ENCODE measurements at regions not wholly inside any gene's neighbourhood (a gene's known extent, or its start where the extent isn't known, plus 50 kb on each side); places are given as distances from the start of the nearest gene placed in this dataset.
A peak's percentile ranks its signal among the peaks of the same experiment; 100 is the strongest.
"Not testable (repeated sequence)": the region's sequence is repeated elsewhere in the genome, so short reads cannot be mapped to it uniquely, and the experiment has no call there.

- H3K9me3 ChIP-seq (ENCODE audit: control insufficient read depth, low read length) = no peaks in the 10 kb centered on the region
- no peak overlapping the region for H3K9ac ChIP-seq (ENCODE audit: low read length)
- no peak overlapping the region for H3K4me3 ChIP-seq (ENCODE audit: low read length)
- no peaks in the 10 kb centered on the region for H3K36me3 ChIP-seq (ENCODE audit: control insufficient read depth, insufficient read depth, low read length, severe bottlenecking)
- H3K4me1 ChIP-seq (ENCODE audit: control insufficient read depth, insufficient read depth, low read length) = no peaks in the 10 kb centered on the region
- DNase-seq (ENCODE audit: low read depth) = no peak
- no peaks in the 10 kb centered on the region for H3K27me3 ChIP-seq (replicated peaks; ENCODE audit: control insufficient read depth, insufficient read depth, low read length)
These were observed 326.9 kb downstream of the KIF20B start for GRCh38 chr10:90028312-90028711.

- no peaks in the 10 kb centered on the region for H3K36me3 ChIP-seq (ENCODE audit: control insufficient read depth, insufficient read depth, low read length, severe bottlenecking)
- H3K4me1 ChIP-seq (ENCODE audit: control insufficient read depth, insufficient read depth, low read length) = no peaks in the 10 kb centered on the region
- H3K9me3 ChIP-seq (ENCODE audit: control insufficient read depth, low read length) = no peaks in the 10 kb centered on the region
- H3K27me3 ChIP-seq (replicated peaks; ENCODE audit: control insufficient read depth, insufficient read depth, low read length) = no peaks in the 10 kb centered on the region
- DNase-seq (ENCODE audit: low read depth) = peak; percentile 56
- H3K9ac ChIP-seq (ENCODE audit: low read length) = no peak overlapping the region
- no peak overlapping the region for H3K4me3 ChIP-seq (ENCODE audit: low read length)
These were observed 330.4 kb downstream of the KIF20B start for GRCh38 chr10:90031776-90032175.

GRCh38 chr10:90032519-90032918, 331.1 kb downstream of the KIF20B start:
- DNase-seq (ENCODE audit: low read depth) = peak; percentile 36
- no peak overlapping the region for H3K9ac ChIP-seq (ENCODE audit: low read length)

GRCh38 chr10:90034862-90035261, 333.5 kb downstream of the KIF20B start:
- not testable (repeated sequence) for H3K27me3 ChIP-seq (replicated peaks; ENCODE audit: control insufficient read depth, insufficient read depth, low read length); H3K4me3 ChIP-seq (ENCODE audit: low read length); H3K9me3 ChIP-seq (ENCODE audit: control insufficient read depth, low read length); DNase-seq (ENCODE audit: low read depth); H3K9ac ChIP-seq (ENCODE audit: low read length); H3K36me3 ChIP-seq (ENCODE audit: control insufficient read depth, insufficient read depth, low read length, severe bottlenecking); H3K4me1 ChIP-seq (ENCODE audit: control insufficient read depth, insufficient read depth, low read length)

More at GRCh38 chr10:90032519-90032918, 331.1 kb downstream of the KIF20B start:
- Histone ChIP-seq H3K36me3 (ENCODE audit: control insufficient read depth, insufficient read depth, low read length, severe bottlenecking) (no peaks in the 10 kb centered on the region), H3K4me3 (ENCODE audit: low read length) (no peak overlapping the region), H3K4me1 (ENCODE audit: control insufficient read depth, insufficient read depth, low read length) (no peaks in the 10 kb centered on the region), H3K9me3 (ENCODE audit: control insufficient read depth, low read length) (no peaks in the 10 kb centered on the region), H3K27me3 (replicated peaks; ENCODE audit: control insufficient read depth, insufficient read depth, low read length) (no peaks in the 10 kb centered on the region)

GRCh38 chr10:90041585-90041984, 340.2 kb downstream of the KIF20B start:
- no peaks in the 10 kb centered on the region for H3K9me3 ChIP-seq (ENCODE audit: control insufficient read depth, low read length)
- no peaks in the 10 kb centered on the region for H3K4me1 ChIP-seq (ENCODE audit: control insufficient read depth, insufficient read depth, low read length)
- H3K36me3 ChIP-seq (ENCODE audit: control insufficient read depth, insufficient read depth, low read length, severe bottlenecking) = no peaks in the 10 kb centered on the region
- DNase-seq (ENCODE audit: low read depth) = no peak
- H3K9ac ChIP-seq (ENCODE audit: low read length) = no peak overlapping the region
- no peak overlapping the region for H3K4me3 ChIP-seq (ENCODE audit: low read length)
- no peaks in the 10 kb centered on the region for H3K27me3 ChIP-seq (replicated peaks; ENCODE audit: control insufficient read depth, insufficient read depth, low read length)

- Histone ChIP-seq H3K4me1 (ENCODE audit: control insufficient read depth, insufficient read depth, low read length) (no peaks in the 10 kb centered on the region), H3K4me3 (ENCODE audit: low read length) (no peak overlapping the region), H3K9ac (ENCODE audit: low read length) (no peak overlapping the region), H3K36me3 (ENCODE audit: control insufficient read depth, insufficient read depth, low read length, severe bottlenecking) (no peaks in the 10 kb centered on the region), H3K27me3 (replicated peaks; ENCODE audit: control insufficient read depth, insufficient read depth, low read length) (no peaks in the 10 kb centered on the region), H3K9me3 (ENCODE audit: control insufficient read depth, low read length) (no peaks in the 10 kb centered on the region)
- no peak for DNase-seq (ENCODE audit: low read depth)
These were observed 340.7 kb downstream of the KIF20B start for GRCh38 chr10:90042075-90042474.

- Histone ChIP-seq H3K4me3 (ENCODE audit: low read length) (no peak overlapping the region), H3K36me3 (ENCODE audit: control insufficient read depth, insufficient read depth, low read length, severe bottlenecking) (no peaks in the 10 kb centered on the region), H3K4me1 (ENCODE audit: control insufficient read depth, insufficient read depth, low read length) (no peaks in the 10 kb centered on the region), H3K9ac (ENCODE audit: low read length) (no peak overlapping the region), H3K27me3 (replicated peaks; ENCODE audit: control insufficient read depth, insufficient read depth, low read length) (no peaks in the 10 kb centered on the region), H3K9me3 (ENCODE audit: control insufficient read depth, low read length) (no peaks in the 10 kb centered on the region)
- DNase-seq (ENCODE audit: low read depth) = no peak
These were observed 345.9 kb downstream of the KIF20B start for GRCh38 chr10:90047243-90047729.

- Histone ChIP-seq H3K9me3 (ENCODE audit: control insufficient read depth, low read length) (no peaks in the 10 kb centered on the region), H3K36me3 (ENCODE audit: control insufficient read depth, insufficient read depth, low read length, severe bottlenecking) (no peaks in the 10 kb centered on the region), H3K27me3 (replicated peaks; ENCODE audit: control insufficient read depth, insufficient read depth, low read length) (no peaks in the 10 kb centered on the region), H3K9ac (ENCODE audit: low read length) (no peak overlapping the region), H3K4me3 (ENCODE audit: low read length) (no peak overlapping the region), H3K4me1 (ENCODE audit: control insufficient read depth, insufficient read depth, low read length) (no peaks in the 10 kb centered on the region)
- DNase-seq (ENCODE audit: low read depth) = no peak
These were observed 349.7 kb downstream of the KIF20B start for GRCh38 chr10:90051053-90051452.

- H3K9ac ChIP-seq (ENCODE audit: low read length) = no peak overlapping the region
- DNase-seq (ENCODE audit: low read depth) = no peak
- no peak overlapping the region for H3K4me3 ChIP-seq (ENCODE audit: low read length)
- H3K4me1 ChIP-seq (ENCODE audit: control insufficient read depth, insufficient read depth, low read length) = no peaks in the 10 kb centered on the region
- H3K9me3 ChIP-seq (ENCODE audit: control insufficient read depth, low read length) = no peaks in the 10 kb centered on the region
- H3K36me3 ChIP-seq (ENCODE audit: control insufficient read depth, insufficient read depth, low read length, severe bottlenecking) = no peaks in the 10 kb centered on the region
- H3K27me3 ChIP-seq (replicated peaks; ENCODE audit: control insufficient read depth, insufficient read depth, low read length) = no peaks in the 10 kb centered on the region
These were observed 350.1 kb downstream of the KIF20B start for GRCh38 chr10:90051474-90051873.

GRCh38 chr10:90062786-90063185, 361.4 kb downstream of the KIF20B start:
- peak; percentile 25 for DNase-seq (ENCODE audit: low read depth)
- Histone ChIP-seq H3K9ac (ENCODE audit: low read length) (no peak overlapping the region), H3K36me3 (ENCODE audit: control insufficient read depth, insufficient read depth, low read length, severe bottlenecking) (no peaks in the 10 kb centered on the region), H3K4me3 (ENCODE audit: low read length) (no peak overlapping the region), H3K9me3 (ENCODE audit: control insufficient read depth, low read length) (no peaks in the 10 kb centered on the region), H3K4me1 (ENCODE audit: control insufficient read depth, insufficient read depth, low read length) (no peaks in the 10 kb centered on the region), H3K27me3 (replicated peaks; ENCODE audit: control insufficient read depth, insufficient read depth, low read length) (no peaks in the 10 kb centered on the region)

- Histone ChIP-seq H3K9ac (ENCODE audit: low read length) (no peak overlapping the region), H3K4me3 (ENCODE audit: low read length) (no peak overlapping the region), H3K4me1 (ENCODE audit: control insufficient read depth, insufficient read depth, low read length) (no peaks in the 10 kb centered on the region), H3K36me3 (ENCODE audit: control insufficient read depth, insufficient read depth, low read length, severe bottlenecking) (no peaks in the 10 kb centered on the region), H3K9me3 (ENCODE audit: control insufficient read depth, low read length) (no peaks in the 10 kb centered on the region), H3K27me3 (replicated peaks; ENCODE audit: control insufficient read depth, insufficient read depth, low read length) (no peaks in the 10 kb centered on the region)
- DNase-seq (ENCODE audit: low read depth) = no peak
These were observed 362.9 kb downstream of the KIF20B start for GRCh38 chr10:90064295-90064694.

- H3K9ac ChIP-seq (ENCODE audit: low read length) = no peak overlapping the region
- H3K4me3 ChIP-seq (ENCODE audit: low read length) = no peak overlapping the region
- H3K36me3 ChIP-seq (ENCODE audit: control insufficient read depth, insufficient read depth, low read length, severe bottlenecking) = no peaks in the 10 kb centered on the region
- DNase-seq (ENCODE audit: low read depth) = no peak
- H3K4me1 ChIP-seq (ENCODE audit: control insufficient read depth, insufficient read depth, low read length) = no peaks in the 10 kb centered on the region
- no peaks in the 10 kb centered on the region for H3K27me3 ChIP-seq (replicated peaks; ENCODE audit: control insufficient read depth, insufficient read depth, low read length)
- H3K9me3 ChIP-seq (ENCODE audit: control insufficient read depth, low read length) = no peaks in the 10 kb centered on the region
These were observed 365.0 kb downstream of the KIF20B start for GRCh38 chr10:90066435-90066834.
